Body of pancreas (tissue), 4 donors: ENCODE measurements at regions not wholly inside any gene's neighbourhood (a gene's known extent, or its start where the extent isn't known, plus 50 kb on each side); places are given as distances from the start of the nearest gene placed in this dataset.

Experiments
- POLR2A ChIP-seq, 3 donors: fragments of 450-650 bp; IDR thresholded peaks; one replicate each; pipeline ENCODE4 v1.6.1; 2016; ENCODE audit warnings: antibody characterized with exemption in 3 of 3, mild to moderate bottlenecking in 2 of 3
- TF ChIP-seq, protein P1 (sequence below), 7 experiments: fragments of 450-650 bp in 4 of 7; fragments of 200-600 bp in 3 of 7; sonication (generic) in 3 of 7; IDR thresholded peaks; one replicate each; pipeline ENCODE4 v1.5.1; 2016 to 2019; ENCODE audit warnings: antibody characterized with exemption in 7 of 7

DNA sequence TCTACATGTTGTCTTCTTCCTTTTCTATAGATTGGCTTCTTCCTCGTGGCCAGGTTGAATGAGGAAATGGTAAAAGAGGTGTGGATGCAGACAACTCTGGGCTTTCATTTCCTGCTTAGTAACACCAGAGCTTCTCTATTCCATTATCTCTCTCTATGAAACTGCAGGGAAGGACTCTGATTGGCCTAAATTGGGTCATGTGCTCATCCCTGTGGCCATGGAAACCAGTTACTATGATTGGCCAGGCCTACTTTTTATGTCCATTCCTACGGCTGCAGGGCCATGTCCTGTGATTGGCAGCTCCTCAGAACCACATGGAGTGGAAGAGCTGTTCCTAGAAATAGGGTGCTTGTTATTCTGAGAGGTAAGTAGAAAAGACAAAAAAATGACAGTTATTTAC, 486.9 kb upstream of the ADAMTS9 start:
- no peak for TF ChIP-seq POLR2A (IDR thresholded peaks at IDR 0.05)
- TF ChIP-seq, protein P1, sequence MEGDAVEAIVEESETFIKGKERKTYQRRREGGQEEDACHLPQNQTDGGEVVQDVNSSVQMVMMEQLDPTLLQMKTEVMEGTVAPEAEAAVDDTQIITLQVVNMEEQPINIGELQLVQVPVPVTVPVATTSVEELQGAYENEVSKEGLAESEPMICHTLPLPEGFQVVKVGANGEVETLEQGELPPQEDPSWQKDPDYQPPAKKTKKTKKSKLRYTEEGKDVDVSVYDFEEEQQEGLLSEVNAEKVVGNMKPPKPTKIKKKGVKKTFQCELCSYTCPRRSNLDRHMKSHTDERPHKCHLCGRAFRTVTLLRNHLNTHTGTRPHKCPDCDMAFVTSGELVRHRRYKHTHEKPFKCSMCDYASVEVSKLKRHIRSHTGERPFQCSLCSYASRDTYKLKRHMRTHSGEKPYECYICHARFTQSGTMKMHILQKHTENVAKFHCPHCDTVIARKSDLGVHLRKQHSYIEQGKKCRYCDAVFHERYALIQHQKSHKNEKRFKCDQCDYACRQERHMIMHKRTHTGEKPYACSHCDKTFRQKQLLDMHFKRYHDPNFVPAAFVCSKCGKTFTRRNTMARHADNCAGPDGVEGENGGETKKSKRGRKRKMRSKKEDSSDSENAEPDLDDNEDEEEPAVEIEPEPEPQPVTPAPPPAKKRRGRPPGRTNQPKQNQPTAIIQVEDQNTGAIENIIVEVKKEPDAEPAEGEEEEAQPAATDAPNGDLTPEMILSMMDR (IDR thresholded peaks at IDR 0.05): no peak
